IPS-15b (cell line): ENCODE measurements at regions not wholly inside any gene's neighbourhood (a gene's known extent, or its start where the extent isn't known, plus 50 kb on each side); places are given as distances from the start of the nearest gene placed in this dataset.
"Not testable (repeated sequence)": the region's sequence is repeated elsewhere in the genome, so short reads cannot be mapped to it uniquely, and the experiment has no call there.

Source experiments
- H3K27me3 ChIP-seq: one replicate; pipeline ENCODE4 v1.6.1; 2013; ENCODE audit warnings: low read length; ENCODE audit not compliant: control insufficient read depth, insufficient read depth
- H3K36me3 ChIP-seq: one replicate; pipeline ENCODE4 v1.6.1; 2013; ENCODE audit warnings: low read length; ENCODE audit not compliant: control insufficient read depth, insufficient read depth
- H3K4me1 ChIP-seq: one replicate; pipeline ENCODE4 v1.6.1; 2013; ENCODE audit warnings: mild to moderate bottlenecking, low read length; ENCODE audit not compliant: control insufficient read depth, insufficient read depth
- H3K4me3 ChIP-seq: one replicate; pipeline ENCODE4 v1.5.1; 2013; ENCODE audit warnings: low read depth, low read length
- H3K9ac ChIP-seq: one replicate; pipeline ENCODE4 v1.6.1; 2013; ENCODE audit warnings: low read depth, mild to moderate bottlenecking, low read length
- H3K9me3 ChIP-seq: one replicate; pipeline ENCODE4 v1.6.1; 2013; ENCODE audit warnings: mild to moderate bottlenecking, low read length; ENCODE audit not compliant: control insufficient read depth, insufficient read depth

- not testable (repeated sequence) for H3K27me3 ChIP-seq
- H3K9me3 ChIP-seq: peaks cover 11% of the 10 kb centered on the region
Measured at GRCh38 chr13:108074429-108074828, 140.9 kb downstream of the LIG4 start.

GRCh38 chr13:108070925-108071324, 144.4 kb downstream of the LIG4 start:
- Histone ChIP-seq H3K9ac (no peak overlapping the region), H3K4me1 (no peaks in the 10 kb centered on the region), H3K4me3 (no peak overlapping the region), H3K9me3 (peaks cover 11% of the 10 kb centered on the region), H3K27me3 (no peaks in the 10 kb centered on the region), H3K36me3 (no peaks in the 10 kb centered on the region)

More at GRCh38 chr13:108074429-108074828, 140.9 kb downstream of the LIG4 start:
- not testable (repeated sequence) for H3K36me3 ChIP-seq, H3K4me3 ChIP-seq, H3K9ac ChIP-seq, H3K4me1 ChIP-seq

- no peaks in the 10 kb centered on the region for H3K36me3 ChIP-seq
- H3K9me3 ChIP-seq: peaks cover 11% of the 10 kb centered on the region
- H3K4me3 ChIP-seq: no peak overlapping the region
- no peaks in the 10 kb centered on the region for H3K4me1 ChIP-seq
- H3K9ac ChIP-seq: no peak overlapping the region
- no peaks in the 10 kb centered on the region for H3K27me3 ChIP-seq
Measured at GRCh38 chr13:108070491-108070890, 144.8 kb downstream of the LIG4 start.

- no peaks in the 10 kb centered on the region for H3K27me3 ChIP-seq
Measured at GRCh38 chr13:108069521-108070210, 145.7 kb downstream of the LIG4 start.

DNA sequence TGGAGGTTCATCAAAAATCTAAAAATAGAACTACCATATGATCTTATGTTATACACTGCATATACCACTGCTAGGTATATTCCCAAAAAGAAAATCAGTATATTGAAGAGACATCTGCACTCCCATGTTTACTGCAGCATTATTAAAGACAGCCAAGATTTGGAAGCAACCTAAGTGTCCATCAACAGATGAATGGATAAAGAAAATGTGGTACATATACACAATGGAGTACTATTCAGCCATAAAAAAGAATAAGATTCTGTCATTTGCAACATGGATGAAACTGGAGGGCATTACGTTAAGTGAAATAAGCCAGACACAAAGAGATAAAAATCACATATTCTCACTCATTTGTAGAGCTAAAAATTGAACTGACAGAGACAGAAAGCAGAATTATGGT, 151.0 kb downstream of the LIG4 start:
- not testable (repeated sequence) for H3K36me3 ChIP-seq, H3K9me3 ChIP-seq, H3K4me1 ChIP-seq, H3K4me3 ChIP-seq, H3K27me3 ChIP-seq, H3K9ac ChIP-seq

More at GRCh38 chr13:108069521-108070210, 145.7 kb downstream of the LIG4 start:
- Histone ChIP-seq H3K9ac (no peak overlapping the region), H3K36me3 (no peaks in the 10 kb centered on the region), H3K4me3 (no peak overlapping the region), H3K4me1 (no peaks in the 10 kb centered on the region), H3K9me3 (peaks cover 10% of the 10 kb centered on the region)

DNA sequence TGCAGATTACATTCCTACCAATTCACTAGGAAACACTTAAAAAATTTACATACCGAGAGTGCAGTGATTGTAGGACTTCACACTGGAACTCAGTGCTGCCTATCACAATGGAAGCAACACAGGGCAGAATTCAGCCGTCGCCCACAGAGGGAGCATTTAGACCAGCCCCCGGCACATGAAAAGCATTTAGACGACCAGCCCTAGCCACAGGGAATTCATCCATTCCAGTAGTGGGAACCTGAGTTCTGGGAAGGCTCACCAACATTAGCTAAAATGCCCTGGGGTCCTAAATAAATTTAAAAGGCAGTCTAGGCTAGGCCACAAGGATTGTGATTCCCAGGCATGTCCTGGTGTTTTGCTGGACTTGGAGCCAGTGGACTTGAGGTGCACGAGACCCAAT, 155.2 kb downstream of the LIG4 start:
- H3K4me1 ChIP-seq: peaks cover 5% of the 10 kb centered on the region
- no peaks in the 10 kb centered on the region for H3K36me3 ChIP-seq
- H3K9ac ChIP-seq: no peak overlapping the region
- H3K27me3 ChIP-seq: no peaks in the 10 kb centered on the region
- peaks cover 6% of the 10 kb centered on the region for H3K9me3 ChIP-seq
- no peak overlapping the region for H3K4me3 ChIP-seq

GRCh38 chr13:108056278-108056677, 159.1 kb downstream of the LIG4 start:
- H3K27me3 ChIP-seq: no peaks in the 10 kb centered on the region
- H3K36me3 ChIP-seq: no peaks in the 10 kb centered on the region
- no peak overlapping the region for H3K4me3 ChIP-seq
- H3K9ac ChIP-seq: no peak overlapping the region
- no peaks in the 10 kb centered on the region for H3K9me3 ChIP-seq
- H3K4me1 ChIP-seq: peaks cover 5% of the 10 kb centered on the region

DNA sequence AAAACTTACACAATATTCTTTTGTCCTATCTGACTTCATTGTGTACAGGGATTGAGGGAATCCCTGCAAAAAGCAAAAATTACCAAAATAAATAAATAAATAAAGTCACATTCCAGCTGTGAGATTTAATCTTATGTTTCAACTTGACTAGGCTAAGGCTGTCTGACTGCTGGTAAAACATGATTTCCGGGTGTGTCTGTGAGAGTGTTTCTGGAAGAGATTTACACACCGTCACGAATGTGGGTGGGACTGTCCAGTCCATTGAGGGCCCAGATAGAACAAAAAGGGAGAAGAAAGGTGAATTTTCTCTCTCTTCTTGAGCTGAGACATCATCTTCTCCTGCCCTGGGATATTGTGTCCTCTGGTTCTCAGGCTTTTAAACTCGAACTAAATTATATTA, 166.1 kb downstream of the LIG4 start:
- Histone ChIP-seq H3K4me1 (no peaks in the 10 kb centered on the region), H3K9ac (no peak overlapping the region), H3K4me3 (no peak overlapping the region), H3K36me3 (no peaks in the 10 kb centered on the region), H3K9me3 (no peaks in the 10 kb centered on the region), H3K27me3 (no peaks in the 10 kb centered on the region)

DNA sequence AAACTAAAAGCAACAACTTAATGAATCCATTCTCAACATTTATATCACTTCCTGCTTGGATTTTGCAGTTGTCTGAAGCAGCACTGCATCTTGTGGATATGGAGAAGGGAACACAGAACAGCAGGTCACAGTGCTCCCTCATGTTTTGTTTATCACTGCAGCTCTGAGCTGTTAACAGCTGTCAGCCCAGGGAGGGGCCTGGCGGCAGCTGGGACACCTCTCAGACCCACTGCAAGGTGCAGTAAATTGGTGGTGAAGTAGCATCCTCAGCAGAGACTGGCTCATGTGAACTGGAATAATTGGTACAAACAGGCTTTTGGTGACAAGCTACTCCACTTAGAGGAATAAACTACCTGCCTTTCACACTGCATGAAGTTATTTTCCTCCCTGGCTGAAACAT, 170.4 kb downstream of the LIG4 start:
- no peaks in the 10 kb centered on the region for H3K27me3 ChIP-seq
- no peaks in the 10 kb centered on the region for H3K4me1 ChIP-seq
- no peak overlapping the region for H3K4me3 ChIP-seq
- no peaks in the 10 kb centered on the region for H3K9me3 ChIP-seq
- H3K9ac ChIP-seq: no peak overlapping the region
- no peaks in the 10 kb centered on the region for H3K36me3 ChIP-seq

- not testable (repeated sequence) for H3K36me3 ChIP-seq, H3K4me3 ChIP-seq, H3K9ac ChIP-seq, H3K27me3 ChIP-seq, H3K9me3 ChIP-seq, H3K4me1 ChIP-seq
Measured at GRCh38 chr13:108042866-108043265, 172.5 kb downstream of the LIG4 start.

DNA sequence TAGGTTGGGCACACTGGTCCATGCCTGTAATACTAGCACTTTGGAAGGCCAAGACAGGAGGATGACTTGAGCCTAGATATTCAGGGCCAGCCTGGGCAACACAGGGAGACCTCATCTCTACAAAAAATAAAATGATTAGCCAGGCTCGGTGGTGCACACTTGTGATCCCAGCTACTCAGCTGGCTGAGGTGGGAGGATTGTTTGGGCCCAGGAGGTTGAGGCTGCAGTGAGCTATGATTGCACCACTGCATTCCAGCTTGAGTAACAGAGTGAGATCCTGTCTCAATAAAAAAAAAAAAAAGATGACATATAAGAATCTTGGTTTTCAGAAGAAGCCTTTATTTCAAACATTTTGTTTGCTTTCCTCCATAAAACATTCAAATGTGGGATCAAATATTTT, 178.0 kb downstream of the LIG4 start:
- Histone ChIP-seq H3K9me3 (no peaks in the 10 kb centered on the region), H3K36me3 (no peaks in the 10 kb centered on the region), H3K4me1 (no peaks in the 10 kb centered on the region), H3K27me3 (no peaks in the 10 kb centered on the region), H3K4me3 (no peak overlapping the region), H3K9ac (no peak overlapping the region)

- Histone ChIP-seq H3K9me3 (no peaks in the 10 kb centered on the region), H3K4me3 (no peak overlapping the region), H3K4me1 (no peaks in the 10 kb centered on the region), H3K36me3 (no peaks in the 10 kb centered on the region), H3K9ac (no peak overlapping the region), H3K27me3 (no peaks in the 10 kb centered on the region)
Measured at GRCh38 chr13:108036411-108036932, 178.9 kb downstream of the LIG4 start.
